Astrocyte (in vitro differentiated cells and primary cell): ENCODE measurements at regions not wholly inside any gene's neighbourhood (a gene's known extent, or its start where the extent isn't known, plus 50 kb on each side); places are given as distances from the start of the nearest gene placed in this dataset.

ENCODE experiments used
- EZH2 ChIP-seq: IDR thresholded peaks from 2 replicates; pipeline ENCODE4 v1.6.1; 2012; ENCODE audit warnings: mild to moderate bottlenecking, low read length, inconsistent platforms; ENCODE audit not compliant: insufficient read depth
- TF ChIP-seq, protein P1 (sequence below): IDR thresholded peaks from 2 replicates; pipeline ENCODE4 v1.5.1; 2011; ENCODE audit warnings: low read depth, mild to moderate bottlenecking, inconsistent platforms, low read length, moderate library complexity; ENCODE audit not compliant: insufficient read depth

- TF ChIP-seq, protein P1, sequence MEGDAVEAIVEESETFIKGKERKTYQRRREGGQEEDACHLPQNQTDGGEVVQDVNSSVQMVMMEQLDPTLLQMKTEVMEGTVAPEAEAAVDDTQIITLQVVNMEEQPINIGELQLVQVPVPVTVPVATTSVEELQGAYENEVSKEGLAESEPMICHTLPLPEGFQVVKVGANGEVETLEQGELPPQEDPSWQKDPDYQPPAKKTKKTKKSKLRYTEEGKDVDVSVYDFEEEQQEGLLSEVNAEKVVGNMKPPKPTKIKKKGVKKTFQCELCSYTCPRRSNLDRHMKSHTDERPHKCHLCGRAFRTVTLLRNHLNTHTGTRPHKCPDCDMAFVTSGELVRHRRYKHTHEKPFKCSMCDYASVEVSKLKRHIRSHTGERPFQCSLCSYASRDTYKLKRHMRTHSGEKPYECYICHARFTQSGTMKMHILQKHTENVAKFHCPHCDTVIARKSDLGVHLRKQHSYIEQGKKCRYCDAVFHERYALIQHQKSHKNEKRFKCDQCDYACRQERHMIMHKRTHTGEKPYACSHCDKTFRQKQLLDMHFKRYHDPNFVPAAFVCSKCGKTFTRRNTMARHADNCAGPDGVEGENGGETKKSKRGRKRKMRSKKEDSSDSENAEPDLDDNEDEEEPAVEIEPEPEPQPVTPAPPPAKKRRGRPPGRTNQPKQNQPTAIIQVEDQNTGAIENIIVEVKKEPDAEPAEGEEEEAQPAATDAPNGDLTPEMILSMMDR = no peak
- no peak for TF ChIP-seq EZH2
These were observed 62.2 kb upstream of the IMPG1 start for GRCh38 chr6:76134651-76135050.
